ENCODE measurements at regions not wholly inside any gene's neighbourhood (a gene's known extent, or its start where the extent isn't known, plus 50 kb on each side); places are given as distances from the start of the nearest gene placed in this dataset.

DNA sequence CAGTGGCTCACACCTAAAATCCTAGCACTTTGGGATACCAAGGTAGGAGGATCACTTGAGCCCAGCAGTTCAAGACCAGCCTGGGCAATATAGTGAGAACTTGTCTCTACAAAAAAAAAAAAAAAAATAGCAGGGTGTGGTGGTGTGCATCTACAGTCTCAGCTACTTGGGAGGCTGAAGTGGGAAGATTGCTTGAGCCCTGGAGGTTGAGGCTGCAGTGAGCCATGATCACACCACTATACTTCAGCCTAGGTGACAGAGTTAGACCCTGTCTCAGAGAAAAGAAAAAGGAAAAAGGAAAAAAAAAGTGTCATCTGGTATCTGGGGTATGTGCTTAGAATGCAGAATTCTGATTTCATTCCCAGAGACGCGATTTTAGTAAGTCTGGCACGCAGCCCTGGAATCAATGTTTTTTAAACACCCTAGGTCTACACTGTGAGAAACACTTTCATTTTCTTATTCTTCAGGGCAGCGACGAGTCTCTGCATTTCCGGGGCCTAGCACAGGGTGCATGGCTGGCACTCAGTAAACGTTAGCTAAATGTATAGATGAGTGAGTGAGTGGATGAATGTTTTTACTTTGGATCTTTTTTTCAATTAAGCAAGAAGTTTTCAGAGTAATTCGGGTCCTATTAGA lies 243.8 kb upstream of the PWP1 start:
- Histone ChIP-seq H3K27me3 (ENCODE audit: control insufficient read depth, insufficient read depth, low read length) (no peaks in the 10 kb centered on the region), H3K36me3 (ENCODE audit: control insufficient read depth, insufficient read depth, low read length) (no peaks in the 10 kb centered on the region), H3K9ac (ENCODE audit: low read length) (no peak overlapping the region), H3K4me3 (ENCODE audit: low read length) (peak overlapping the region; percentile 29), H3K27ac (ENCODE audit: low read depth, low read length) (no peak overlapping the region), H3K4me1 (ENCODE audit: control insufficient read depth, insufficient read depth, low read length) (peaks cover 3% of the 10 kb centered on the region)

GRCh38 chr12:107442326-107442987 lies 243.1 kb upstream of the PWP1 start:
- H3K9ac ChIP-seq (ENCODE audit: low read length) = no peak overlapping the region
- no peak overlapping the region for H3K4me3 ChIP-seq (ENCODE audit: low read length)
- H3K4me1 ChIP-seq (ENCODE audit: control insufficient read depth, insufficient read depth, low read length) = peaks cover 3% of the 10 kb centered on the region
- H3K27ac ChIP-seq (ENCODE audit: low read depth, low read length) = peak overlapping the region; percentile 26
- H3K27me3 ChIP-seq (ENCODE audit: control insufficient read depth, insufficient read depth, low read length) = no peaks in the 10 kb centered on the region
- H3K36me3 ChIP-seq (ENCODE audit: control insufficient read depth, insufficient read depth, low read length) = no peaks in the 10 kb centered on the region

- H3K36me3 ChIP-seq (ENCODE audit: control insufficient read depth, insufficient read depth, low read length) = no peaks in the 10 kb centered on the region
- H3K4me1 ChIP-seq (ENCODE audit: control insufficient read depth, insufficient read depth, low read length) = peaks cover 3% of the 10 kb centered on the region
- H3K27ac ChIP-seq (ENCODE audit: low read depth, low read length) = no peak overlapping the region
- H3K9ac ChIP-seq (ENCODE audit: low read length) = no peak overlapping the region
- H3K27me3 ChIP-seq (ENCODE audit: control insufficient read depth, insufficient read depth, low read length) = no peaks in the 10 kb centered on the region
- H3K4me3 ChIP-seq (ENCODE audit: low read length) = no peak overlapping the region
These were observed 242.1 kb upstream of the PWP1 start for GRCh38 chr12:107443320-107444090.

DNA sequence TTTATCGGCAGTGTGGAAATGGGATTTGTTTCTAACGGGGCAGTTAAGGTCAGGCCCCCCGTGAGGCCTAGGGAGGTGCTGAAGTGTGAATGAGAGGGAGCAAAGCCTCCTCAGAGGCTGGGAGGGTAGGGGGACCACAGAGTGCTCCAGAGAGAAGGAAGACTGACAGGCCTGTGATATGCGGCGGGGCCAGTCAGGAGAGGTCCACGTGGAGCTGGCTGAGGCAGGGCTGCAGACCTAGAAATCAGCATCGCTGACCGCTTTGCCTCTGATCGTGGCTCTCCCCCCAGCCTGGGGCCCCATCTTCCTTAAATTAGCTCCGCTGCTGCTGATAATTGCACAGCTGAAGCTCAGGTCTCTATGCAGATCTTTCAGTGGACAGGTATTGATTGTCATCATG lies 240.8 kb upstream of the PWP1 start:
- Histone ChIP-seq H3K4me1 (ENCODE audit: control insufficient read depth, insufficient read depth, low read length) (peaks cover 3% of the 10 kb centered on the region), H3K9ac (ENCODE audit: low read length) (no peak overlapping the region), H3K36me3 (ENCODE audit: control insufficient read depth, insufficient read depth, low read length) (no peaks in the 10 kb centered on the region), H3K27ac (ENCODE audit: low read depth, low read length) (no peak overlapping the region), H3K27me3 (ENCODE audit: control insufficient read depth, insufficient read depth, low read length) (no peaks in the 10 kb centered on the region), H3K4me3 (ENCODE audit: low read length) (no peak overlapping the region)

DNA sequence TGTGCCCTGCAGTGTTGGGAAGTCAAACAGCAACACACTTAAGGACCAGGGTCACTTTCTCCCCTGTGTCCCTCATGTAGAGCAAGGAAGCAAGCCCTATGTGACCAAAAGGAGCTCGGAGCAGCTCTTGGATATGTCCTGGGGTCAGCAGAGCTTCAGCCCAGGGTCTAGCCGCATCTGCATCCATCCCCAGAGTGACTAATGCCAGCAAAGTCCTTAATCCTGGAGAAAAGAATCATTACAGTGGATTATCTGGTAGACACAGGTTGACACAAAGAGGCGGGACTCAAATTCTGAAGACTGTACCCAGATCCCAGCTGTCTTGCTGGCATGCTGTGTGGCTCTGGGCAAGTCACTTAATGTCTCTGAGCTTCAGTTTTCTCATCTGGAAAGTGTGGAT lies 239.1 kb upstream of the PWP1 start:
- Histone ChIP-seq H3K4me1 (ENCODE audit: control insufficient read depth, insufficient read depth, low read length) (peaks cover 3% of the 10 kb centered on the region), H3K4me3 (ENCODE audit: low read length) (no peak overlapping the region), H3K27ac (ENCODE audit: low read depth, low read length) (no peak overlapping the region), H3K9ac (ENCODE audit: low read length) (no peak overlapping the region), H3K36me3 (ENCODE audit: control insufficient read depth, insufficient read depth, low read length) (no peaks in the 10 kb centered on the region), H3K27me3 (ENCODE audit: control insufficient read depth, insufficient read depth, low read length) (no peaks in the 10 kb centered on the region)

- no peak overlapping the region for H3K4me3 ChIP-seq (ENCODE audit: low read length)
- H3K27ac ChIP-seq (ENCODE audit: low read depth, low read length) = no peak overlapping the region
- H3K36me3 ChIP-seq (ENCODE audit: control insufficient read depth, insufficient read depth, low read length) = no peaks in the 10 kb centered on the region
These were observed 238.3 kb upstream of the PWP1 start for GRCh38 chr12:107447336-107447735.

GRCh38 chr12:107448198-107448597 lies 237.4 kb upstream of the PWP1 start:
- H3K4me3 ChIP-seq (ENCODE audit: low read length) = no peak overlapping the region
- H3K9ac ChIP-seq (ENCODE audit: low read length) = no peak overlapping the region
- no peaks in the 10 kb centered on the region for H3K4me1 ChIP-seq (ENCODE audit: control insufficient read depth, insufficient read depth, low read length)
- H3K27ac ChIP-seq (ENCODE audit: low read depth, low read length) = no peak overlapping the region
- no peaks in the 10 kb centered on the region for H3K27me3 ChIP-seq (ENCODE audit: control insufficient read depth, insufficient read depth, low read length)
- H3K36me3 ChIP-seq (ENCODE audit: control insufficient read depth, insufficient read depth, low read length) = no peaks in the 10 kb centered on the region

More at GRCh38 chr12:107447336-107447735, 238.3 kb upstream of the PWP1 start:
- H3K4me1 ChIP-seq (ENCODE audit: control insufficient read depth, insufficient read depth, low read length) = no peaks in the 10 kb centered on the region
- no peaks in the 10 kb centered on the region for H3K27me3 ChIP-seq (ENCODE audit: control insufficient read depth, insufficient read depth, low read length)
- H3K9ac ChIP-seq (ENCODE audit: low read length) = no peak overlapping the region

DNA sequence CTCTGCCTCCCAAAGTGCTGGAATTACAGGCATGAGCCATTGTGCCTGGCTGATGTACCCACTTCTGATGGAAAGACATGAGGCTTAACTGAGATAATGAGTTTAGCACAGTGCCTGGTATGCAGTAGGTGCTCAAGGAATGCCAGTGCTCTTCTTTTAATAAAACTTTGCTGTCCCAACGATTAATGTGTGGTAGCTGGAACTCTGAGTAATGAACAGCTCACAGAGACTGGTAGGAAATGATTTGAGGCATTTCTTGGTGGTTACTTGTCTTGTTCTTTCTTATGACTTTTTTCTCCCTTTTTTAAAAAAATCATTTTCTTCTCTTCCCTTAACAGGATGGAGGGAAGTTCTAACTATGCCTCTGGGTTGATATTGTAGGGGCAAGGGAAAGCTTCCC lies 235.7 kb upstream of the PWP1 start:
- Histone ChIP-seq H3K9ac (ENCODE audit: low read length) (no peak overlapping the region), H3K4me3 (ENCODE audit: low read length) (no peak overlapping the region), H3K36me3 (ENCODE audit: control insufficient read depth, insufficient read depth, low read length) (no peaks in the 10 kb centered on the region), H3K27me3 (ENCODE audit: control insufficient read depth, insufficient read depth, low read length) (no peaks in the 10 kb centered on the region), H3K27ac (ENCODE audit: low read depth, low read length) (no peak overlapping the region), H3K4me1 (ENCODE audit: control insufficient read depth, insufficient read depth, low read length) (no peaks in the 10 kb centered on the region)

DNA sequence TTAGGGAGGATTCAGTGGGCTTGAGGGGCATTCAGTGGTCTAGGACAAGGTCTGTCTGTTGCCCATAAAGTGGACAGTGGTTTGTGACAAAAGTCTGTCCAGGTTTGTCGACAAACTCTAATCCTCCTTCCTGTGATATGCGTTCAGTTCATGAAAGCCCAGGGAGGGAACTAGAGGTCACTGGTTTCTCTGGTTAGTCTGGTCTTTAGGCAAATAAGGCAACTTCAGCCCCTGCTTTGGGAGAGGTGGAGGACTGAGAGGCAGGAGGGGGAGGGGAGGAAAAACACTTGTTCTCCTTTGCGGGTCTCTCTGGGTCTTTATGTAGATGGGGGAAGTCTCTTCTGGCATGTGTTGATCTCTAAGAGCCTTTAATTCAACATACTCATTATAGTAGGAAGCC lies 235.1 kb upstream of the PWP1 start:
- Histone ChIP-seq H3K9ac (ENCODE audit: low read length) (no peak overlapping the region), H3K27me3 (ENCODE audit: control insufficient read depth, insufficient read depth, low read length) (no peaks in the 10 kb centered on the region), H3K27ac (ENCODE audit: low read depth, low read length) (no peak overlapping the region), H3K36me3 (ENCODE audit: control insufficient read depth, insufficient read depth, low read length) (no peaks in the 10 kb centered on the region), H3K4me3 (ENCODE audit: low read length) (no peak overlapping the region), H3K4me1 (ENCODE audit: control insufficient read depth, insufficient read depth, low read length) (no peaks in the 10 kb centered on the region)

DNA sequence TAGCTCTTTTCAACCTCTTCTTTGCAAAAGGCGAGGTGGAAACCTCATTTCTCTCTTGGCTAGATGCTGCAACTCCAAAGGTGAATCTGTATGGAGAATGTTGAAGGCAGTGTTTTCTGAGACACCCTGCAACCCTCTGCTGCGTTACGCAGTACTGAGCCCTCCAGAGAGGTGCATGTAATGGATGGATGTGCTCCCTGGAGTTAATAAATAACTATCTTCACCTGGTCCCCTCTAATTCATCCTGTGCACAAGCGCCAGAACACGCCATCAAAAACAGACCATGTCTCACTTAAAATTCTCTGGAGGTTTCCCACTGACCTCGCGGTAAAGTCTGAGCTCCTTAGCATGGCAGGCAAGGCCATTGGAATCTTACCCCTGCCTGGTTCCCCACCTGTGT lies 234.4 kb upstream of the PWP1 start:
- Histone ChIP-seq H3K4me1 (ENCODE audit: control insufficient read depth, insufficient read depth, low read length) (no peaks in the 10 kb centered on the region), H3K27me3 (ENCODE audit: control insufficient read depth, insufficient read depth, low read length) (no peaks in the 10 kb centered on the region), H3K27ac (ENCODE audit: low read depth, low read length) (no peak overlapping the region)

DNA sequence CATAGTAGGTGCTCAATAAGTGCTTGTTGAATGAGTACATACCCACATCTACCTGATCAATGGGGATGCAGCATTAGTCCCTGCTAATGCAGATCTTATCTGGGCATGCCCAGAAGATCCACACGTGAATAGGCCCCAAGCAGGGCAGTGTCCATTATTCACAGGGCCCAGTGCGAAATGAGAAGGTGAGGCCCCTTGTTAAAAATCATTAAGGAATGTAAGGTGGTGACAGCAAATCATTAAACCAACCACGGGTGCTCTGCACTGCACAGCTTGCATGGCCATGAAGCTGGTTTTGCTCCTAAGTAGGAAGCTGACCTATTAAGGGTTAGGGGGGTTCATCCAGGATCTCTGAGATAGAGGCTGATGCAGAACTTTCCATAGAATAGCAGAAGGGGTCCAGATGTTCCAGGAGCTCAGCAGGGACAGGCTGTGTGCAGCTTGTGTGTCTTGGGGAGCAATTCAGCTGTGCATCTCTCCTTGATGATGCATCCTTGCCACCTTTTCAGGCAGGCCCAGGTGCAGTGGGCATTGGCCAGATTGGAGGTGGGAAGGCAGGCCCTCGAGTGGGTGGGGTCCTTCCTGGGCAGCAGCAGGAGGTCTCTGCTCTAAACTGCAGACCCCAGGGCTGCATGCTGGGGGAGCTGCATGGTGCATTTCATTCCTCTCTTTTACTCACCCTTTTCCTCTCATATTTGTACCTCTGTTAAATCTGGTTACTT lies 231.3 kb upstream of the PWP1 start:
- Histone ChIP-seq H3K4me1 (ENCODE audit: control insufficient read depth, insufficient read depth, low read length) (no peaks in the 10 kb centered on the region), H3K27ac (ENCODE audit: low read depth, low read length) (no peak overlapping the region), H3K36me3 (ENCODE audit: control insufficient read depth, insufficient read depth, low read length) (no peaks in the 10 kb centered on the region), H3K9ac (ENCODE audit: low read length) (no peak overlapping the region), H3K27me3 (ENCODE audit: control insufficient read depth, insufficient read depth, low read length) (no peaks in the 10 kb centered on the region), H3K4me3 (ENCODE audit: low read length) (no peak overlapping the region)

More for the DNA sequence above, 234.4 kb upstream of the PWP1 start:
- H3K9ac ChIP-seq (ENCODE audit: low read length) = no peak overlapping the region
- H3K36me3 ChIP-seq (ENCODE audit: control insufficient read depth, insufficient read depth, low read length) = no peaks in the 10 kb centered on the region
- H3K4me3 ChIP-seq (ENCODE audit: low read length) = no peak overlapping the region

- no peak overlapping the region for H3K4me3 ChIP-seq (ENCODE audit: low read length)
- no peaks in the 10 kb centered on the region for H3K27me3 ChIP-seq (ENCODE audit: control insufficient read depth, insufficient read depth, low read length)
- H3K27ac ChIP-seq (ENCODE audit: low read depth, low read length) = no peak overlapping the region
- H3K9ac ChIP-seq (ENCODE audit: low read length) = no peak overlapping the region
- H3K4me1 ChIP-seq (ENCODE audit: control insufficient read depth, insufficient read depth, low read length) = no peaks in the 10 kb centered on the region
- H3K36me3 ChIP-seq (ENCODE audit: control insufficient read depth, insufficient read depth, low read length) = no peaks in the 10 kb centered on the region
These were observed 228.2 kb upstream of the PWP1 start for GRCh38 chr12:107457362-107457935.
